ENCODE measurements at regions not wholly inside any gene's neighbourhood (a gene's known extent, or its start where the extent isn't known, plus 50 kb on each side); places are given as distances from the start of the nearest gene placed in this dataset.
"Not testable (repeated sequence)": the region's sequence is repeated elsewhere in the genome, so short reads cannot be mapped to it uniquely, and the experiment has no call there.

- no peak for DNase-seq (ENCODE audit: low read depth in 3 of 3, low spot score in 2 of 3)
Measured at GRCh38 chr15:66882251-66883020, 180.4 kb downstream of the SMAD6 start.

- peak; percentile 27 to 69 (median 44) for DNase-seq (ENCODE audit: low read depth in 3 of 3, low spot score in 2 of 3)
Measured at GRCh38 chr15:66883284-66883911, 181.4 kb downstream of the SMAD6 start.

GRCh38 chr15:66884115-66884622, 181.2 kb upstream of the SMAD3 start:
- DNase-seq (ENCODE audit: low read depth in 3 of 3, low spot score in 2 of 3): no peak

DNA sequence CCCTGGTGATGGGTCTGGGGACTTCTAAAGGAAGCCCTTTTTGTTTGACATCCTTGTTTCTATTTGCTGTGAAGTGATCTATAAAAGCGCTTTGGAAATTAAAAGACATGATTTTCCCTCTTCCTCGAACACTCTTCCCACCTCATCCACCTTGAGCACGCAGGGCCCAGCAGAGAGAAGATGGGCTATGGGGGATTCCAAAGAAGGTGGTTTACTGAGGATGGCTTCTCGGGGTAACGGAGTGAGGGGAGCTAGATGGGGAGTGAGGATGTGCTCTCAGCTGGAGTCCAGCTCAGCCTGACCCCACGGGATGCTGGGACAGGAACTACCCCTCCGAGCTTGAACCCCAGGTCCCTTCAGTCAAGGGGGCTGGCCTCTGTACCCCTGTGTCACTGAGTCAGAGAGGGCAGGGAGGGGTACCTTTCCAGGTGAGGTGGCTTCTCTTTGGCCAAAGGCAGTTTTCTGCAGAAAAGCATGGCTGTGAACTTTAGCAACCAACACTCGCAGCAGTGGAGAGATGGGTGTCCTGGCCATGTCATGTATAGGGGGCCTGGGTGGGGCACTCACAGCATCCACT, 180.7 kb upstream of the SMAD3 start:
- DNase-seq (ENCODE audit: low read depth in 3 of 3, low spot score in 2 of 3): no peak

- no peak for DNase-seq (ENCODE audit: low read depth in 3 of 3, low spot score in 2 of 3)
Measured at GRCh38 chr15:66885281-66885915, 180.0 kb upstream of the SMAD3 start.

GRCh38 chr15:66886241-66886675, 179.1 kb upstream of the SMAD3 start:
- DNase-seq (ENCODE audit: low read depth in 3 of 3, low spot score in 2 of 3): no peak

GRCh38 chr15:66886686-66887273, 178.6 kb upstream of the SMAD3 start:
- DNase-seq (ENCODE audit: low read depth in 3 of 3, low spot score in 2 of 3): no peak

GRCh38 chr15:66889298-66889697, 176.1 kb upstream of the SMAD3 start:
- not testable (repeated sequence) for DNase-seq (ENCODE audit: low read depth in 3 of 3, low spot score in 2 of 3)

- DNase-seq (ENCODE audit: low read depth in 3 of 3, low spot score in 2 of 3): no peak
Measured at GRCh38 chr15:66891776-66892175, 173.6 kb upstream of the SMAD3 start.

DNA sequence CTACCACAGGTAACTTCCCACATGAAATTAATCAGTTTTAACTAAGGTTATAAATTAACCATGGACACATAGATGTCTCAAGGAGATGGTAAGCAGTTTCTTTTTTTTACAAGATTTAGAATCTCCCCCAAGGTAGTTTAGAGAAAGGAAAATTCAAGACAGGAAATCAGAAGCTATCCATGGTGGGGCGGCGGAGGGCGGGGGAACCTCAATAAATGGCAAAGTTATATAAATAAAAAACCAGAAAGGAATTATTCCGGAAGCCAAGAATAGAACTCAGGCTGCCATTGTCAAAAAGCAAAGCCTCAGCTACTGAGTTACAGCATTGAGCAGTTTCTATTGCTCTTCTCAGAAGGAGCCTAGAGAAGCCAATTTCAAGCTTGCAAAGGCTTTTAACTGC, 172.1 kb upstream of the SMAD3 start:
- no peak for DNase-seq (ENCODE audit: low read depth in 3 of 3, low spot score in 2 of 3)

GRCh38 chr15:66894363-66894762, 171.0 kb upstream of the SMAD3 start:
- DNase-seq (ENCODE audit: low read depth in 3 of 3, low spot score in 2 of 3): no peak

DNA sequence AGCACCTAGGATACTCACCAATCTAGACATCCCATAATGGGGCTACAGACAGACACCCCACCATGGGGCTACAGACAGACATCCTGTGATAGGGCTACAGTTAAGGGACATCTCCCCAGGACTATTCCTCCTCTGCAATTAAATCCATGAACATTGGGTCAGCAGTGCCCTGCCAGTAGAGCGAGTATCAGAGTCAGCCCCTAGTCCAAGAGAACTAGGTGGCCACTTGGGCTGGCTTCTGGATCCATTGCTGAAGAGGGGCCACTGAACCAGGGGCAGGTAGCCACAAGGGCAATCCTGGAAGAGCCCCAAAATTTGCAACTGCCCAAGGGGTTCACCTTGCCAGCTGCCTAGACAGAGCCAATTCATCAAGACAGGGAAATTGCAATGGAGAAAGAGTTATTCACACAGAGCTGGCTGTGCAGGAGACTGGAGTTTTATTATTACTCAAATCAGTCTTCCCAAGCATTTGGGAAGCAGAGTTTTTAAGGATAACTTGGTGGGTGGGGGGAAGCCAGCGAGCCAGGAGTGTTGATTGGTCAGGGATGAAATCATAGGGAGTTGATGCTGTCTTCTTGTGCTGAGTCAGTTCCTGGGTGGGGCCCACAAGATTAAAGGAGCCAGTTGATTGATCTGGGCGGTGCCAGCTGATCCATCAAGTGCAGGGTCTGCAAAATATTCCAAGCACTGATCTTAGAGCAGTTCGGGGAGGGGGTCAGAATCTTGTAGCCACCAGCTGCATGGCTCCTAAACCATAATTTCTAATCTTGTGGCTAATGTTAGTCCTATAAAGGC, 170.2 kb upstream of the SMAD3 start:
- DNase-seq (ENCODE audit: low read depth in 3 of 3, low spot score in 2 of 3): no peak

DNA sequence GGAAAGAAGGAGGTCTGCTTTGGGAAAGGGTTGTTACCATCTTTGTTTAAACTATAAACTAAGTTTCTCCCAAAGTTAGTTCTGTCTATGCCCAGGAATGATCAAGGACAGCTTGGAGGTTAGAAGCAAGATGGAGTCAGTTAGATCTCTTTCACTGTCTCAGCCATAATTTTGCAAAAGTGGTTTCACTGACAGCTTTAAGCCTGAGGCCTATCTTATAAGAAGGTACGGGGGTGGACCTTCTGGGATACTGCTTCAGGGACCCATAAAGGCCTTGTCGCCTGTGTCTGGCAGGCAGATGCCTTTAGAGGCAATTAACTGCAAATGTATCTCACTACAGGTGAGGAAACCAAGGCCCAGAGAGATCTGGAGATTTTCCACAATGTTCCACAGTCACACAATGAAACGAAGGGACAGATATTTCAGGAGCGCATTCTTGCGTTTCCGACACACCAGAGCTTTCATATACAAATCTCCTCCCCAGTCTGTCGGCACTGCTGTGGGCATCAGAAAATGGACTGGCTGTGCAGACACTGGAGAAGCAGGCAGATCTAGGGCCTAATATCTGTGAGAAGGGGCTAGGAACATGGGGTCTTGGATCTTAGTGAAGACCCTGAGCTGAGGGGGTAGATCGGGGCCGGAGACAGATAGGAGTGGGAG, 169.5 kb upstream of the SMAD3 start:
- DNase-seq (ENCODE audit: low read depth in 3 of 3, low spot score in 2 of 3): no peak

- no peak for DNase-seq (ENCODE audit: low read depth in 3 of 3, low spot score in 2 of 3)
Measured at GRCh38 chr15:66896611-66897010, 168.8 kb upstream of the SMAD3 start.

DNA sequence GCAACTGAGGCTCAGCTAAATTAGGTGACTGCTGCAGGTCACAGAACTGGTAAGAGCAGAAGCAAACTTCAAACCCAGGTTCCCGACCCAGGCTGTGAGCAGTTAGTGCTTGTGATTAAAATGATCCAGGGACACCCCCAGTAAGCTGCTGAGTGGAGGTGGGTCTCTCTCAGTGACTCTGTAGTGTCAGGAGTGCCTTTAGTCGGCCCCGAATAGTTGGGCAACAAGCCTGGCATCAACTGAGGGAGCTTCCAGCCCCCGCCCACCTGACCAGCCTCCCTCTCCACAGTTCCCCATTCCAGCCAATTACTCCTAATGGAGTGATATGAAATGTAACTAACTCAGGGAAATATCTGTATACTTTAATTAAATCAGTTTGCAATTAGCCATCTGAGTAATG, 168.0 kb upstream of the SMAD3 start:
- no peak for DNase-seq (ENCODE audit: low read depth in 3 of 3, low spot score in 2 of 3)

DNA sequence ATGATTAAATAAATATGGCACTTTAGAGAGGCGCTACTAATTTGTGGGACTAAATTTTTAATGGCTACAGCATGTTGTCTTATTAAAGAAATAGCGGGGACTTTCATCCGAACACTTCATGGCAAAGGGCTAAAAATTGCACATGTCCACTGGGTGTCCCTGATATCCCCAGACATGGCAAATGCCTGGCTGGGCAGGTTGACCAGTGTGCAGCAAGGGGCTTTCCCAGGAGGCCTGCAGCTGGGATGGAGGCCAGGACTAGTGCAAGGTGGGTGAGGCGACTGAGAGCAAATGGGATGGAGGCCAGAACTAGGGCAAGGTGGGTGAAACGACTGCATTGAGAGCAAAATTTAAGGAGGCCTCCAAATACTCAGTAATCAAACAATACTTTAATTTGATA, 167.4 kb upstream of the SMAD3 start:
- no peak for DNase-seq (ENCODE audit: low read depth in 3 of 3, low spot score in 2 of 3)

GRCh38 chr15:66898656-66899386, 166.6 kb upstream of the SMAD3 start:
- no peak for DNase-seq (ENCODE audit: low read depth in 3 of 3, low spot score in 2 of 3)

DNA sequence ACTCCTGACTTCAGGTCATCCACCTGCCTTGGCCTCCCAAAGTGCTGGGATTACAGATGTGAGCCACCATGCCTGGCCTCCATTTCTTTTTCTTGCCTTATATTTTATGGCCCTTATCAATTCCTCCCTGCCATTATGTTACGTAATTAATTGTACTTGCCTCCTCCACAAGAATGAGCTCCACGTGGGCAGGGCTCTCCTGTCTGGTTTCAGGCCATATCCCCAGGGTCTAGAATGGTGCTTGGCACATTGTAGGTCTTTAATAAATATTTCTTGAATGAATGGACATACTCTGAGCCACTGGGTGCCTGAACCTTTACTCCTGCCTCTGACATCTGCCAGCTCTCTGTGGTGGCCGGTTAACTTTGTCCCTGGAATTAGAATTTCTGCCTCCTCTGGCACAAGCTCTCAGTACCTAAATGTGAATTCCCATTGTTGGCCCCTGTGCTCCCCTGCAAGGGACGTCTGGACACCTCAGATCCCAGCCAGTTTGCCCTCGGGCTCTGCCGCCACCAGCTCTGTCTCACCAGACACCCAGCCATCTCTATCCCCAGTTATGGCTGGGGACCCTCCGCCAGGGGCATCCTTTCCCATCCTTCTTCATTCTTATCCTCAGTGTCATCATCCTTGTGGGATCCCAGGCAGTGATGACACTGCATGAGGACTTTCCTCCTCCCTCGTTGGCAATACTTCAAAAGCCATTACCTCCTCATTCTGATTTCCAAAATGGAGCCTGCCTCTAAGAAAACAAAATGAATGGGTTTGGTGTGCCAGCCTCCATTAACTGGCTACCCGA, 165.6 kb upstream of the SMAD3 start:
- no peak for DNase-seq (ENCODE audit: low read depth in 3 of 3, low spot score in 2 of 3)

All from right renal cortex interstitium (tissue), 3 donors.